Fibroblast of lung (primary cell): ENCODE measurements at regions not wholly inside any gene's neighbourhood (a gene's known extent, or its start where the extent isn't known, plus 50 kb on each side); places are given as distances from the start of the nearest gene placed in this dataset.

Source experiments
- DNase-seq, 2 donors: peaks; one replicate each; pipeline versions ENCODE4 v3.0.0 to v3.0.0-alpha.2; 2010; ENCODE audit warnings: low read depth in 2 of 2
- H2AFZ ChIP-seq: 2 replicates; pipeline ENCODE4 v1.5.1; 2012; ENCODE audit warnings: low read length, control low read depth, inconsistent platforms
- H3K27ac ChIP-seq: 2 replicates; pipeline ENCODE4 v1.5.1; 2011; ENCODE audit warnings: low read length, control low read depth; ENCODE audit not compliant: insufficient read depth
- H3K27me3 ChIP-seq: 2 replicates; pipeline ENCODE4 v1.5.1; 2011; ENCODE audit warnings: mild to moderate bottlenecking, low read length; ENCODE audit not compliant: control insufficient read depth, insufficient read depth
- H3K36me3 ChIP-seq: 2 replicates; pipeline ENCODE4 v1.5.1; 2011; ENCODE audit warnings: low read length; ENCODE audit not compliant: control insufficient read depth, insufficient read depth
- H3K4me1 ChIP-seq: 2 replicates; pipeline ENCODE4 v1.5.1; 2011; ENCODE audit warnings: low read length; ENCODE audit not compliant: control insufficient read depth, insufficient read depth; ENCODE audit errors: extremely low read depth
- H3K4me2 ChIP-seq: 2 replicates; pipeline ENCODE4 v1.5.1; 2011; ENCODE audit warnings: low read length, control low read depth; ENCODE audit not compliant: insufficient read depth; ENCODE audit errors: extremely low read depth
- H3K4me3 ChIP-seq, 4 experiments: fragments of 200-600 bp in 1 of 4; sonication (generic) in 1 of 4; replicated peaks in 1 of 4; 2 replicates each; pipeline ENCODE4 v1.5.1; 2011 to 2016; ENCODE audit warnings: low read length in 4 of 4, low read depth in 3 of 4, mild to moderate bottlenecking in 3 of 4, control low read depth in 2 of 4, inconsistent platforms in 1 of 4, mixed read lengths in 1 of 4; ENCODE audit not compliant: insufficient read depth in 1 of 4; ENCODE audit errors: control extremely low read depth in 1 of 4
- H3K79me2 ChIP-seq: 2 replicates; pipeline ENCODE4 v1.5.1; 2012; ENCODE audit warnings: mild to moderate bottlenecking, low read length, inconsistent platforms; ENCODE audit not compliant: control insufficient read depth, insufficient read depth
- H3K9ac ChIP-seq: 2 replicates; pipeline ENCODE4 v1.5.1; 2011; ENCODE audit warnings: mild to moderate bottlenecking, low read length, control low read depth; ENCODE audit not compliant: insufficient read depth
- H3K9me3 ChIP-seq: 2 replicates; pipeline ENCODE4 v1.5.1; 2012; ENCODE audit warnings: low read depth, low read length; ENCODE audit not compliant: control insufficient read depth, insufficient read depth
- H4K20me1 ChIP-seq: 2 replicates; pipeline ENCODE4 v1.5.1; 2011; ENCODE audit warnings: low read length; ENCODE audit not compliant: control insufficient read depth, insufficient read depth; ENCODE audit errors: extremely low read depth
- EZH2 ChIP-seq: IDR thresholded peaks from 2 replicates; pipeline ENCODE4 v1.5.1; 2012; ENCODE audit warnings: low read length, control low read depth, mild to moderate bottlenecking; ENCODE audit errors: missing control alignments
- TF ChIP-seq, protein P1 (sequence below), 2 donors: IDR thresholded peaks in 1 of 2; conservative IDR thresholded peaks in 1 of 2; 1 replicate in 1 of 2; 2 replicates in 1 of 2; pipeline ENCODE4 v1.5.1; 2011 to 2012; ENCODE audit warnings: low read length in 2 of 2, control low read depth in 1 of 2, inconsistent platforms in 1 of 2, low read depth in 1 of 2, mild to moderate bottlenecking in 1 of 2

DNA sequence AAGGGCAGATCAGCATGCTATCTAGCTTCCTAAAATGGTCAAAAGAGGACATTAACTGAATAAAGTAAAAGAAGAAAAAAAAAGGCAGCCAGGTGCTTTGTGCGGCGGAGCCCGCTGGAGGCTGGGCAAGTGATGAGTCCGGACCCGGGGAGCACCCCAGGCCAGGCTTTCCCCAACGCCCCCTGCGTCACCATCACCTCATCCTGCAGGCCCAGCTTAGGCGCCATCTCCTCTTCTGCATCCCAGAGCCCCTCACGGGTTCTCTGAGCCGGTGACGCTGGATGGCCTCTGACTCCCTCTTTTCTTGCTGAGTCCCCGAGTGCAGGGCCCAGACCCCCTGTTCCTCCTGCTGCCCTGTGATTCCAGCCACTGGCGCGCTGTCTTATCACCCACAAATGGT is 250.1 kb downstream of the TBXT start:
- no peaks in the 10 kb centered on the region for H4K20me1 ChIP-seq
- no peak overlapping the region for H2AFZ ChIP-seq
- TF ChIP-seq EZH2: no peak
- TF ChIP-seq, protein P1, sequence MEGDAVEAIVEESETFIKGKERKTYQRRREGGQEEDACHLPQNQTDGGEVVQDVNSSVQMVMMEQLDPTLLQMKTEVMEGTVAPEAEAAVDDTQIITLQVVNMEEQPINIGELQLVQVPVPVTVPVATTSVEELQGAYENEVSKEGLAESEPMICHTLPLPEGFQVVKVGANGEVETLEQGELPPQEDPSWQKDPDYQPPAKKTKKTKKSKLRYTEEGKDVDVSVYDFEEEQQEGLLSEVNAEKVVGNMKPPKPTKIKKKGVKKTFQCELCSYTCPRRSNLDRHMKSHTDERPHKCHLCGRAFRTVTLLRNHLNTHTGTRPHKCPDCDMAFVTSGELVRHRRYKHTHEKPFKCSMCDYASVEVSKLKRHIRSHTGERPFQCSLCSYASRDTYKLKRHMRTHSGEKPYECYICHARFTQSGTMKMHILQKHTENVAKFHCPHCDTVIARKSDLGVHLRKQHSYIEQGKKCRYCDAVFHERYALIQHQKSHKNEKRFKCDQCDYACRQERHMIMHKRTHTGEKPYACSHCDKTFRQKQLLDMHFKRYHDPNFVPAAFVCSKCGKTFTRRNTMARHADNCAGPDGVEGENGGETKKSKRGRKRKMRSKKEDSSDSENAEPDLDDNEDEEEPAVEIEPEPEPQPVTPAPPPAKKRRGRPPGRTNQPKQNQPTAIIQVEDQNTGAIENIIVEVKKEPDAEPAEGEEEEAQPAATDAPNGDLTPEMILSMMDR (conservative IDR thresholded peaks at IDR 0.05 in 1 of 2, IDR thresholded peaks at IDR 0.05 in 1 of 2; ENCODE audit: low read depth in 1 of 2, low read length in 2 of 2): no peak
- H3K79me2 ChIP-seq: no peaks in the 10 kb centered on the region
- H3K27ac ChIP-seq: no peak overlapping the region
- no peaks in the 10 kb centered on the region for H3K9me3 ChIP-seq
- H3K4me2 ChIP-seq: no peak overlapping the region
- no peaks in the 10 kb centered on the region for H3K4me1 ChIP-seq
- H3K36me3 ChIP-seq: no peaks in the 10 kb centered on the region
- no peak for DNase-seq
- no peaks in the 10 kb centered on the region for H3K27me3 ChIP-seq
- H3K9ac ChIP-seq: no peak overlapping the region
- H3K4me3 ChIP-seq: no peak overlapping the region

- H3K4me1 ChIP-seq: no peaks in the 10 kb centered on the region
- no peak overlapping the region for H2AFZ ChIP-seq
- no peak overlapping the region for H3K4me3 ChIP-seq
- no peaks in the 10 kb centered on the region for H3K36me3 ChIP-seq
- no peak for DNase-seq
- H3K27ac ChIP-seq: no peak overlapping the region
- H3K79me2 ChIP-seq: no peaks in the 10 kb centered on the region
- no peaks in the 10 kb centered on the region for H3K9me3 ChIP-seq
- TF ChIP-seq, protein P1 (conservative IDR thresholded peaks at IDR 0.05 in 1 of 2, IDR thresholded peaks at IDR 0.05 in 1 of 2; ENCODE audit: low read depth in 1 of 2, low read length in 2 of 2): no peak
- TF ChIP-seq EZH2: no peak
- H3K4me2 ChIP-seq: no peak overlapping the region
- no peak overlapping the region for H3K9ac ChIP-seq
- H3K27me3 ChIP-seq: no peaks in the 10 kb centered on the region
- no peaks in the 10 kb centered on the region for H4K20me1 ChIP-seq
Observed at GRCh38 chr6:165915022-165915770, 252.2 kb upstream of the PDE10A start.

- Histone ChIP-seq H4K20me1 (no peaks in the 10 kb centered on the region), H2AFZ (no peak overlapping the region), H3K4me3 (no peak overlapping the region), H3K4me1 (no peaks in the 10 kb centered on the region), H3K36me3 (no peaks in the 10 kb centered on the region), H3K27ac (no peak overlapping the region), H3K9ac (no peak overlapping the region), H3K4me2 (no peak overlapping the region), H3K9me3 (no peaks in the 10 kb centered on the region), H3K27me3 (no peaks in the 10 kb centered on the region), H3K79me2 (no peaks in the 10 kb centered on the region)
- DNase-seq: peak in 1 of 2 donors; percentile 29
- TF ChIP-seq, protein P1 (conservative IDR thresholded peaks at IDR 0.05 in 1 of 2, IDR thresholded peaks at IDR 0.05 in 1 of 2; ENCODE audit: low read depth in 1 of 2, low read length in 2 of 2): no peak
- TF ChIP-seq EZH2: no peak
Observed at GRCh38 chr6:165913676-165914570, 250.9 kb upstream of the PDE10A start.
